HEK293 (cell line): ENCODE measurements at regions not wholly inside any gene's neighbourhood (a gene's known extent, or its start where the extent isn't known, plus 50 kb on each side); places are given as distances from the start of the nearest gene placed in this dataset.

ENCODE experiments used
- BCL11A ChIP-seq: fragments of 450-650 bp; formaldehyde crosslinking; IDR thresholded peaks from 2 replicates; pipeline ENCODE4 v1.5.1; 2016; ENCODE audit warnings: low read depth, missing biosample characterization, missing genetic modification characterization
- FEZF1 ChIP-seq: fragments of 450-650 bp; formaldehyde crosslinking; IDR thresholded peaks from 2 replicates; pipeline ENCODE4 v1.5.1; 2016; ENCODE audit warnings: missing biosample characterization, missing genetic modification characterization
- GLI2 ChIP-seq: fragments of 450-650 bp; formaldehyde crosslinking; IDR thresholded peaks from 2 replicates; pipeline ENCODE4; 2017; ENCODE audit warnings: missing biosample characterization, missing genetic modification characterization, low read depth, borderline replicate concordance
- KLF17 ChIP-seq: fragments of 450-650 bp; formaldehyde crosslinking; IDR thresholded peaks from 2 replicates; pipeline ENCODE4 v1.5.1; 2016; ENCODE audit warnings: missing biosample characterization, missing genetic modification characterization
- KLF7 ChIP-seq: fragments of 450-650 bp; formaldehyde crosslinking; IDR thresholded peaks from 2 replicates; pipeline ENCODE4 v1.5.1; 2016; ENCODE audit warnings: missing biosample characterization, missing genetic modification characterization, borderline replicate concordance
- KLF9 ChIP-seq: fragments of 450-650 bp; formaldehyde crosslinking; IDR thresholded peaks from 2 replicates; pipeline ENCODE4 v1.5.1; 2016; ENCODE audit warnings: missing biosample characterization, missing genetic modification characterization, low read depth
- MEIS1 ChIP-seq: sonication (generic); formaldehyde crosslinking; IDR thresholded peaks from 2 replicates; pipeline ENCODE4 v1.8.1; 2022; ENCODE audit warnings: missing genetic modification reagents, mild to moderate bottlenecking, borderline replicate concordance
- OSR2 ChIP-seq: fragments of 450-650 bp; formaldehyde crosslinking; IDR thresholded peaks from 2 replicates; pipeline ENCODE4 v1.5.1; 2016; ENCODE audit warnings: missing biosample characterization, missing genetic modification characterization
- PRDM6 ChIP-seq: fragments of 450-650 bp; formaldehyde crosslinking; IDR thresholded peaks from 2 replicates; pipeline ENCODE4 v1.5.1; 2017; ENCODE audit warnings: missing biosample characterization, missing genetic modification characterization
- REST ChIP-seq: fragments of 450-650 bp; formaldehyde crosslinking; IDR thresholded peaks from 2 replicates; pipeline ENCODE4 v1.5.1; 2016; ENCODE audit warnings: missing biosample characterization, missing genetic modification characterization
- SCRT1 ChIP-seq: fragments of 450-650 bp; formaldehyde crosslinking; IDR thresholded peaks from 2 replicates; pipeline ENCODE4 v1.5.1; 2016; ENCODE audit warnings: missing biosample characterization, missing genetic modification characterization, borderline replicate concordance
- ZBTB20 ChIP-seq: fragments of 450-650 bp; formaldehyde crosslinking; IDR thresholded peaks from 2 replicates; pipeline ENCODE4 v1.5.1; 2016; ENCODE audit warnings: missing biosample characterization, missing genetic modification characterization
- ZBTB21 ChIP-seq: fragments of 450-650 bp; formaldehyde crosslinking; IDR thresholded peaks from 2 replicates; pipeline ENCODE4 v1.5.1; 2017; ENCODE audit warnings: missing biosample characterization, missing genetic modification characterization
- ZBTB6 ChIP-seq: fragments of 450-650 bp; formaldehyde crosslinking; IDR thresholded peaks from 2 replicates; pipeline ENCODE4 v1.5.1; 2017; ENCODE audit warnings: missing biosample characterization, missing genetic modification characterization
- ZBTB7A ChIP-seq: fragments of 450-650 bp; formaldehyde crosslinking; IDR thresholded peaks from 2 replicates; pipeline ENCODE4 v1.5.1; 2016; ENCODE audit warnings: low read depth, missing biosample characterization, missing genetic modification characterization
- ZFP69B ChIP-seq: fragments of 450-650 bp; formaldehyde crosslinking; IDR thresholded peaks from 2 replicates; pipeline ENCODE4 v1.5.1; 2016; ENCODE audit warnings: missing biosample characterization, missing genetic modification characterization
- ZNF133 ChIP-seq: fragments of 450-650 bp; formaldehyde crosslinking; IDR thresholded peaks from 2 replicates; pipeline ENCODE4 v1.5.1; 2016; ENCODE audit warnings: missing biosample characterization, missing genetic modification characterization
- ZNF274 ChIP-seq, 2 experiments: fragments of 200-500 bp in 1 of 2; fragments of 450-650 bp in 1 of 2; sonication (Bioruptor generic) in 1 of 2; formaldehyde crosslinking in 1 of 2; IDR thresholded peaks; 2 replicates each; pipeline versions ENCODE4 v1.5.1 to v1.6.1; 2014 to 2016; ENCODE audit warnings: borderline replicate concordance in 1 of 2, inconsistent platforms in 1 of 2, low read length in 1 of 2, missing biosample characterization in 1 of 2, missing genetic modification characterization in 1 of 2
- ZNF280D ChIP-seq: fragments of 450-650 bp; formaldehyde crosslinking; IDR thresholded peaks from 2 replicates; pipeline ENCODE4 v1.5.1; 2016; ENCODE audit warnings: missing biosample characterization, missing genetic modification characterization
- ZNF335 ChIP-seq: fragments of 450-650 bp; formaldehyde crosslinking; conservative IDR thresholded peaks from 2 replicates; pipeline ENCODE4 v1.5.1; 2016; ENCODE audit warnings: missing biosample characterization, missing genetic modification characterization
- ZNF362 ChIP-seq: fragments of 450-650 bp; formaldehyde crosslinking; IDR thresholded peaks from 2 replicates; pipeline ENCODE4 v1.5.1; 2016; ENCODE audit warnings: missing biosample characterization, missing genetic modification characterization
- ZNF473 ChIP-seq: fragments of 450-650 bp; formaldehyde crosslinking; IDR thresholded peaks from 2 replicates; pipeline ENCODE4 v1.5.1; 2017; ENCODE audit warnings: missing biosample characterization, missing genetic modification characterization
- ZNF544 ChIP-seq: fragments of 450-650 bp; formaldehyde crosslinking; IDR thresholded peaks from 2 replicates; pipeline ENCODE4 v1.5.0; 2017; ENCODE audit warnings: missing biosample characterization, missing genetic modification characterization
- ZNF639 ChIP-seq: fragments of 450-650 bp; formaldehyde crosslinking; IDR thresholded peaks from 2 replicates; pipeline ENCODE4 v1.5.1; 2016; ENCODE audit warnings: missing biosample characterization, missing genetic modification characterization

- no peak for TF ChIP-seq KLF17 (tag by site-specific recombination)
- no peak for TF ChIP-seq ZNF544 (tag by site-specific recombination)
- peak; percentile 93 for TF ChIP-seq PRDM6
- no peak for TF ChIP-seq ZNF639 (tag by site-specific recombination)
- TF ChIP-seq GLI2 (tag by site-specific recombination) = no peak
- no peak for TF ChIP-seq ZNF335
- TF ChIP-seq ZBTB6 = no peak
- no peak for TF ChIP-seq MEIS1 (CRISPR knock-in tag)
- TF ChIP-seq ZBTB21 = 0 out of 2 replicates have a peak, but pooled peaks have one; percentile 32
- no peak for TF ChIP-seq KLF9 (tag by site-specific recombination)
- no peak for TF ChIP-seq ZBTB7A (tag by site-specific recombination)
- no peak for TF ChIP-seq SCRT1 (tag by site-specific recombination)
- TF ChIP-seq ZNF362 (tag by site-specific recombination) = peak; percentile 53; the same call in 1 of the 2 replicates
- no peak for TF ChIP-seq ZNF274 (IDR thresholded peaks at IDR 0.05; ENCODE audit: low read length)
- no peak for TF ChIP-seq ZNF274 (tag by site-specific recombination; IDR thresholded peaks at IDR 0.05; ENCODE audit: borderline replicate concordance)
- no peak for TF ChIP-seq ZNF280D (tag by site-specific recombination)
- TF ChIP-seq ZBTB20 (tag by site-specific recombination) = no peak
- TF ChIP-seq ZNF133 (tag by site-specific recombination) = no peak
- TF ChIP-seq FEZF1 (tag by site-specific recombination) = peak; percentile 73
- no peak for TF ChIP-seq REST (tag by site-specific recombination)
- TF ChIP-seq OSR2 = peak; percentile 38; the same call in 1 of the 2 replicates
- no peak for TF ChIP-seq BCL11A (tag by site-specific recombination)
- no peak for TF ChIP-seq KLF7
- no peak for TF ChIP-seq ZNF473 (tag by site-specific recombination)
- no peak for TF ChIP-seq ZFP69B (tag by site-specific recombination)
These were observed 187.4 kb upstream of the NCKAP5 start (continued) for GRCh38 chr2:133755480-133756300.
